HL-60/S4 treated with retinoic acid at 250 ng/mL for 4 days and 3 days (cell line): ENCODE measurements at regions not wholly inside any gene's neighbourhood (a gene's known extent, or its start where the extent isn't known, plus 50 kb on each side); places are given as distances from the start of the nearest gene placed in this dataset.

ENCODE experiments used
- in situ Hi-C: fragments of 300-500 bp; cut with MboI; formaldehyde crosslinking; loops from 2 replicates; pipeline ENCODE4 v1.7.0; 2022; ENCODE audit warnings: low sequenced_read_pairs

DNA sequence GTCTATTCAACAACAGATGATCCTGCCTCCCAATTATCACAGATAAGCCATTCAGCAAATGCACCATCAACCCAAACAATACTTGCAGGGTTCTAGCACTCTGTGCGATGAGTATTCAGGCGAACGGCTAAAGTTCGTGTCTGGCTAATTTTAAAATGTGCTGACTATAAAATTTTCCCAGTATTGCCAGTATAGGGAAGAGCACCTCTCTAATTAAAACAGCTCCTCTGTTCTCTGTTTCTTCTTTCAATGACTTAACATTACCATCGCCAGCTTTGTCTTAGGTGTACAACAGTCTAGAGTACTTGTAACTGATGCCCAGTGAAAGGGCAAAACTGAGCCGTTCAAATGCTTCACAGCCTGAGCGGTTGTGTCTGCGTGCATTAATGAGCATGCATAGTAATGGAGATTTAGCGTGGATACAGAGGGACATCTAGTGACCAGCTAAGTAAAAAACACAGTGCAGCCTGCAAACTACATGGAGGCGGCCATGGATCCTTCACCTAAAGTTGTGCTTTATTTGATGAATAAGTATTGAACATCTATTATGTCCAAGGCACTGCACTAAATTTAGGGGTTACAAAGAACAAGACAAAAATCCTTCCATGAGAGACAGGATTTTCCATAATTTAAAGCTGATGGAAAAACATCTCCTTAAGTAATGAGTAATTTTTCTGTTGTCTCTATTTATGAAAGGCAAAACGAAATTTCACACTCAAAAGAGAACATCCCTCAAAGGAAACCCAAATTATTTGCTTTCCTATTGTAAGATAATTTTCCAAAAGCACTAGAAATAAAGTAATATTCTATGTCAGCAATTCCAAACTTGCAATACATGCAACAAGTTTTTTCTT lies 120.0 kb downstream of the SETD4 start:
- in situ Hi-C loops: loop anchor here (25.0 kb wide), 1 partner anchor 1053 kb away; no protein-coding TSS in a partner anchor

DNA sequence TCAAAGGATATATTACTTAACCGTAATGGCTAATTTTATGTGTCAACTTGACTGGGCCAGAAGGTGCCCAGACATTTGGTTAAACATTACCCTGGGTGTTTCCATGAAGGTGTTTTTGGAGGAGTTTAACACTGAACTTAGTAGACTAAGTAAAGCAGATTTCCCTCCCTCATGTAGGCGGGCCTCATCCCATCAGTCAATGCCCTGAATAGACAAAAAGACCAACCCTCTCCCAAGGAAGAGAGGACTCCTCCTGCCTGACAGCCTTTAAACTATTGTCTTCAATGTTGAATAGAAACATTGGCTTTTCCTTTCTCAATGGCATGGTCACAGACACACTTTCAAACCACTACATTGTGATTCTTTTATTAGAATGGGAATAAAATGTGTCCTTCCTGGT lies 121.9 kb downstream of the SETD4 start:
- in situ Hi-C loops: loop anchor here (25.0 kb wide), 1 partner anchor 1051 kb away; no protein-coding TSS in a partner anchor

DNA sequence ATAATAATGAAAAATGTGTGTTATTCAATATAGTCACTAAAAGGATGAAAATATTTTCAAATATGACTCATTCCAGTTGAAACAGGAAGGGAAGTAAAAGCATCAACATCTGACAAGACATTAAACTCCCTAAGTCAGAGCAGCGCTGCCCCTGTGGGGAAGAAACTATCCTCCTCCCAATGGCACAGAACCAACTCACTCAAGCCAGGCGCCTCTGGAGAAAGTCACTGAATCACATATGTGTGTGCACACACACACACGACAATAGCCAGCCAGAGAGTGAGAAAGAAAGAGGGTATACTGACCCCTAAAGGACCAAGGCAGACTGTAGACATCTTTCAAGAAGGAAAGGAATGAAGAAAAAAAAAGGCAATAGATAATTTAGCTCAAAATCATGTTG lies 126.9 kb downstream of the SETD4 start:
- in situ Hi-C loops: loop anchor here (25.0 kb wide), 1 partner anchor 1046 kb away; no protein-coding TSS in a partner anchor

DNA sequence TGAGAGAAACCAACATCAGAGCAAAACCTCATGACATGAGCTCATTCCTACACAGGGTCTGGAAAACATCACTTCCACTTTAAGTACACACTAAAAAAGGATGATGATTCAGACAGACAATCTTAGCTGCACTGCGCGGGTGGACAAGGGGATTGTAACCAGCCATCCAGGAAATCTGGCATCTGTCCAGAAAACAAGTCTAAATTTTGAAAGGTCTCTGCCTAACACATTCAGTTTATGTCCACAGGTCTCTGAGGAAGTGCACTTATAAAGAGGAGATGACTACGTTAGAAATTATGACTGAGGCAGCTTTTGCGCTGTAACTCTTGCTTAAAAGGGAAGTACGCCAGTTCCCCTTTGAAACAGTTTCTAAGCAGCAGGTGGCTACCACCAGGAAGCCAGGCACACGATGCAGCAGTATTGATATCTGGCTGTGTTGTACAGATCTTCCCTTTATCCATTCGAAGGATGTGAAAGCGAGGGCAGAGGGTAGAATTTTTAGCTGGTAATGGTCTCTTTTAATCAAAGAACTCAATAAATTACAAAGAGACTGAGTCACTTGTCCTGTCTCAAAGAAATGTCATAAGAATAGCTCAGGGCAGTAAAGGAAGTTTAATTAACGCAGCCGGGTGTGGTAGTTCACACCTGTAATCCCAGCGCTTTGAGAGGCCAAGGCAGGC lies 128.0 kb downstream of the SETD4 start:
- in situ Hi-C loops: loop anchor here (25.0 kb wide), 1 partner anchor 1045 kb away; no protein-coding TSS in a partner anchor

DNA sequence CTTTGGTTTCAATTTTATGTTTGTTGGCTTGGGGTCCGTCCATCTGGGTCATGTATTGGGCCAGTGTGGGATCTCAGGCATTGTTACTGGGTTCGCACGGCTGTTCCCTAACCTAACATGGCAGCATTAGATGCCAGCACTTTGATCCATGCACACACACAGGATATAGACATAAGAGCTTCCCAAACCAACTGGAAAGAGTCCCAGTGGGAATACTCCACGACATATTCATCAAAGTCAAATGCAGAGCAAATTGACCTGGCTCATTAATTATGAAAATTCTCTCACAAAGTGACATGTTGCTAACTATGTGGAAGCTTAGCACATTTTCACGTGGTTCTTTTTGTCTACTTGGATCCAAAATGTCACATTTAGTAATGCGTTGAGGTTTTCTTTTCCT lies 130.4 kb downstream of the SETD4 start:
- in situ Hi-C loops: loop anchor here (25.0 kb wide), 1 partner anchor 1043 kb away; no protein-coding TSS in a partner anchor

DNA sequence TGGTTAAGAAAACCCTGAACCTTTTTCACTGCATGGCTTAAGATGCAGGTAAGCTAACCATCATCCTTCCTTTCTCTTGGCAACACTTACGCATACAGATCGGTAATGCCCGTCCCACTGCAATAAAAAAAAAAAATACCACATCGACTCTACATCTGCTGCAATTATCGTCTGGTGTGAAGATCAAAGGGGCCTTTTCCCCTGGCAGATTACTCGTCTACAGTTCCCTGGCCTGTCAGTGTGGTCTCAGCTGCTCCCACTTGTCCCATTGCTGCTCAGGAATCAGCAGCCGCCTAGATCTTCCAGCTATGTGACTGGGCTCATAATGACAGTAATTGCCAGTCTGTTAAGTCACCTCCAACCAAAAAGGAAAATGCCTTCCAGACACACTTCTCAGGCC lies 133.1 kb downstream of the SETD4 start:
- in situ Hi-C loops: loop anchor here (25.0 kb wide), 1 partner anchor 1040 kb away; no protein-coding TSS in a partner anchor

DNA sequence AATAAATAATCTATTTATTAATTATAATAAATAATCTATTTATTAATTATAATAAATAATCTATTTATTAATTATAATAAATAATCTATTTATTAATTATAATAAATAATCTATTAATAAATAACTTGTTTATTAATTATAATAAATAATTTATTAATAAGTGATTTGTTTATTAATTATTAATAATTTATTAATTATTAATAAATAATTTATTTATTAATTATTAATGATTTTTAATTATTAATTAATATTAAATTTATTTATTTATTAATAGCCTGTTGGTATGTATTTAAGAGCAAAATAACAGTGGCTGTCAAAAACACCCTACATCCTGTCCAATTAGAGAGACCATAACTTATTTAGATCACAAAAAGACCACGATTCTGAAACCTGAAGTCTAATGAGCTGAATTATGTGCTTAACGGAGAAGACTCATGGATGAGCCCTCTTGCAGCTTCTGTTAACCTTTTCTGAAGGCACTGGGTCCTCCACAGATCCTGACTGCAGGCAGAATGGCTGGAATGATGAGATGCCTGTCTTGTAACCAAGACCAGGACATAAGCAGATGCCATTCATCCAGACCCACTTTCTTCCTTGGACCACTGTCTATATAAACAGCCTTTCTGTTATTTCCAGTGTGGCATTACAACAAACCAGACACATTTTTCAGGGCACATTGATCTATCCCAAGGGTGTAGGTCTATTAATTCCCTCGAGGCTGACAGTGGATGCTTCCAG lies 134.2 kb downstream of the SETD4 start:
- in situ Hi-C loops: loop anchor here (25.0 kb wide), 1 partner anchor 1039 kb away; no protein-coding TSS in a partner anchor

DNA sequence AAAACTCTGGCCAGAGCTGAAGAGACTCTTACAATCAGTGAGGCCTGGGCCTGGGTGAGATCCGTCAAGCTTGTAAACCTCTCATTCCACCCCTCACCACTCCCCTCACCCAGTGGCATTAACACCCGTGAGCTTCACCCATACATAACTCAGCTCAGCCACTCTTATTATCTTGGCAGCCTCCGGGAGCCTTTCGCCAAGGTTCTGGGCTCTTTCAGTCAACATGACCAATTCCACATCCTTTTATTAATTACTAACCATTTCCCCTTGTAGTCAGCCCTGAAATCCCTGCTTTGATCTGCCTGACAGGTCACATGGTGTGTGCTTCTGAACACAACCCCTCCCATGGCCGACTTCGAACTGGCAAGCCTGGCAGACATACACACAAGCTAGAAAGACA lies 134.8 kb downstream of the SETD4 start:
- in situ Hi-C loops: loop anchor here (25.0 kb wide), 1 partner anchor 1038 kb away; no protein-coding TSS in a partner anchor

DNA sequence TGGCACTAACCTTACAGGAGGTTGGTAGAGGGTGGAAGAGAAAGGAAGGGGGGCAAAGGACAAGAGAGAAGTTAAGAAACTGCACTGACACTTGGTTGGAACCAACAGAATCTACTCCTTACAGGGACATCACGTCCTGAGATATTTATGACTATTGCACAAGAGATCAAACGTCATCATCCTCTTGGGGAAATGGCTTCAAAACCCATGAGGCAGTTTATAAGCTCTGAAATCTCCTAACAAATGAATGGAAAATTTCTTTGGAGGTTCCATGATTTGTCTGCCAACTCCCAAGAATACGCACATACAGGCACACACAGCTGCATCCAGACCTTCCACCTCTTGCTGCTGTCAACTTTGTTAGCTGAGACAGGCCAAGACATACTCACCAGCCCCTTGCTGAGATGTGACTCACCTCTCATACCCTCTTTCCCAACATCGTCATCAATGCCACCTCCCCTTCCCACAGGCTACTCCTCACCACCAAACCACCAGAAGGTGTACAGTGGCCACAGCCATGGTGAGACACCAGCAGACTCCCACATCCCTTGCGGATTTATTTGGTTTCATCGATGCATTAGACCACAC lies 135.5 kb downstream of the SETD4 start:
- in situ Hi-C loops: loop anchor here (25.0 kb wide), 1 partner anchor 1038 kb away; no protein-coding TSS in a partner anchor

DNA sequence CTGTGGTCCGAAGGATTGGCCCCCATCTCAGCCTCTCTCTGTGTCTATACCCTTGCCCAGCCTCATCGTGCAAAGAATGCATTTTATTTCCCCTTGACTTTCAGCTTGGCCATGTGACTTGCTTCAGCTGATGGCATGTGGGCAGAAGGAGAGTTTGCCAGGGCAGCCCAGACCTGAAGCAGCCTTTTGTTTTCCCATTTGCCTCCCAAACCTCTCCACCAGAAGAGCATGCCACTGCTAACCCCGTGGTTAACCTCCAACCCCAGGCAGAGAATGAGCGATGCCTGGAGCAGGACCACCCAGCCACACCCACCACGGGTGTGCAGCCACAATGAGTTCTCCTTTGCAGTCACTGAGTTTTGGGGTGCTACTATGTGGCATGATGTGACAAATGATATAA lies 136.4 kb downstream of the SETD4 start:
- in situ Hi-C loops: no loop called here

DNA sequence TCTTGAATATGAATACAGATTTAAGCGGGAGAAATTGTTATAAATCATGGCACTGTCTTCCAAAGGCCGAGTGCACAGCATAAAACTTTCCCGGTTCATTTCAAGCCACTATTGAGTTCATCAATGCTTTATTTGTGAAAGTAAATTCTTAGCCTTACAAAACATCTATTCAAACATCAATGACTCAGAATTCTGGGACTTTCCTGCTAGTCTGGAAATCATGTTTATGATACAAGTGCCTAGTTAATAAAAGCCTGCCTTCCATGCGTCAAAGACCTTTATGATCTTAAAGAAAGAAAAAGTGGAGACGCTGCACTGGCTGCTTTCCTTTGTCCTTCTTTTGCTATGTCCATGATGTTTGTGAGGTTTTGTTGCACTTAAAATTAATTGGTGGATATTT lies 137.7 kb downstream of the SETD4 start:
- in situ Hi-C loops: no loop called here

DNA sequence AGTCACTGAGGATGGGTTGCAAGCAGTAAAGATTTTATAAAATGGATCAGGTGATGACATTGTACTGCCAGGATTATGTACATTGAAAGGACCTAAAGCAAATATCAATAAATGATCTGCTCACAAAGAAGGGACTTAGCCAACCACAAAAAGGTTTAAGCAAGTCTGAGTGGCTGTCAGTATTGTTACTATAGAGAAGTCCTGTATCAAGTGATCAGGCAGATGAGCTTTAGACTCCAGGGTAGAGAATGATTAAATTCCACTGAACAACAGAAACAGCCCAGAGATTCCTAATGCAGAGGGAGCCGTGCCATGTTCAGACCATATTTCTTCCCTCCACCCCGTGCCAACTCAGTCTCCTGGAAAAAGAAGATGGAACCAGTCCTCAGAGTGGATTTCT lies 138.9 kb downstream of the SETD4 start:
- in situ Hi-C loops: no loop called here

DNA sequence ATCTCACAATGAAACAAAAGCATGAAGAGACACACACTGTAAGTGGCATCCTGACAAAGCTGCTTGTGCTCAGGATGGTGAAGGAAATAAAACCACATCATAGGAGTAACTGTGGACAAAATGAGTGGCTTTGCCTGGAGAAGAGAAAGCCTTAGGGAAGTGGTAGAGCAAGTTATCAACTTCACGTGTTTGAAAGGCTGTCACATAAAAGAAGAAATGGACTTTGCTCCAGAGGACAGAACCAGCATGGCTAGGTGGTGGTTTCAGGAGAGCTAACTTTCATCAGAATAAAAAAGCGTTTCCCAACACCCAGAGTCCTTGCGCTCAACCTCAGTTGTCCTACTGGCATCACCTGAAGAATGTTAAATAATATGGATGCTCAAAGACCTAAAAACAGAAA lies 139.9 kb downstream of the SETD4 start:
- in situ Hi-C loops: no loop called here

DNA sequence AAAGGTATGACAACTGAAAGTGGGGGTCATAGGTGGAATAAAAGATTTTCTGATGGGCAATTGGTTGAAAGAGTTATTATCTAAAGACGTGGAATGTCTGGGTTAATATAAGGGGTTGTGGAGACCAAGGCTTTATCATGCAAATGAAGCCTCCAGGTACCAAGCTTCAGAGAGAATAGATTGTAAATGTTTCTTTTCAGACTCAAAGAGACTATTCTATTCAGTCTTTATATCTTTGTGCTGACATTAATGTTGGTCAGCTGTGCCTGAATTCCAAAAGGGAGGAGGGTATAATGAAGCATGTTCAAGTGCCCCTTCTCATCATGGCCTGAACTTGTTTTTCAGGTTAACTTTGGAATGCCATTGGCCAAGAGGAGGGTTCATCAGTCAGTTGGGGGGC lies 145.3 kb downstream of the SETD4 start:
- in situ Hi-C loops: no loop called here

DNA sequence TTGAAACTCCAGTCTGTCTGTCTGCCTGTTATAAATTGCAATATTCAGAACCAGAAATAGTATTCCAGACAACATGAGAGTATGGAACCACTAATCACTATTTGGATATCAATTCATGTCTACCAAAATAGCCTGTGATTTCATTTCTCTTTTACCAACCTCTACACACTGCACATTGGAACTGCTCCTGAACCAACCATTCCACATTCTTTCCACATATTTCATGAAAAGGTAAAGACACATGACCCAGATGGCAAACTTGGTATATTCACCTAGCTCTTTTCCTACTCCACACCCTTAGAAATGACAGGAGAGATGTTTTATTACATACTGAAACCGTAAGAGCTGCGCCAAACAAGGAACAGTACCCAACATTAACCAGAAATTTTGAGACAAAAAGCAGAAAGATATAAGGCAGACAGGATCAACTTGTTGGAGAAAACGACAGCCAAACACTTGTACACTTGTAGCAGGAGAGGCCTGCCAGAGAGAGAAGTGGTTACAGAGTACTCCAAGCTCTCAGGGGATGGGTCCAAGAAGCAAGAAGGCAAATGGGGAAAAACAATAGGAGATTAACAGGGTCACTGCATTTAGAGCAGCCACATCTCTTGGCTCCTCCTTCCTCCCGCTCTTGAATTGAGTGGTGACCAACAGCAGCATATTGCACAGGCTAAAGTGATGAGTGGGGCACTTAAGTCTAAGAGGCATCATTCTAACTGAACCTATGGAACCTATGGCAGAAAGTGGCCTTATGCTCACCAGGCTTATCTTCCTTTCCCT lies 148.7 kb downstream of the SETD4 start:
- in situ Hi-C loops: no loop called here

DNA sequence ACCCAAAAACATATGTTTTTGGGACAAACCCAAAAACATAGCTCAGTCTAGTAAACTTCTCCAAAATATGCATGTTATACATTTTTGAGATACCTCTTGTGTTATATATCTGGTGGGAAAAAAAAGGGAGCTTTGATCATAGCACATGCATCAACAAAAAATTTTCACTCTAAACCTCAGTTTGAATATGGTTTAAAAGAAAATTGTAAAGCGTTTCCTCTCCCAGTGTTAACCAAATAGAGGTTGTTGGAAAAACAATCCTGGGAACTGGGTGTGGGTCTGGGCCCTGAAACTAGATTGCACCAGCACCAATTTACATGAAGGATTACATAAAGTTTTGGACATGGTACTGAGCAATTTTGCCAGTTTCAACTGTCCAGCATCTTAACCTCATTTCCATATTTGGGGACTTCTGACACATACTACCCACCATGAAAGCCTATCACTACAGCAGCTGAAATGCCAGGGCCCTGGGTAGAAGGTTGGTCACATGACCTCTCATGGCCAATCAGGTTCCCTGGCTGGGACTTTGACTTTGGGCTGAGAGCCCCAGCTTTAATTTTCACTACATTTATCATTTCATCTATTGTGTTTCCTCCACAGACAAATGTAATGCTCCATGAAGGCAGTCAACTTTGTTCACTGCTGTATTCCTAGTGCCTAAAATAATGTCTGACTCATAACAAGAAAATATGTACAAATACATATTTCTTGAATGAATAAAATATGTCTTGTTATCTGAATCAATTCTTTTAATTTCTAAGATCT lies 150.7 kb downstream of the SETD4 start:
- in situ Hi-C loops: no loop called here

DNA sequence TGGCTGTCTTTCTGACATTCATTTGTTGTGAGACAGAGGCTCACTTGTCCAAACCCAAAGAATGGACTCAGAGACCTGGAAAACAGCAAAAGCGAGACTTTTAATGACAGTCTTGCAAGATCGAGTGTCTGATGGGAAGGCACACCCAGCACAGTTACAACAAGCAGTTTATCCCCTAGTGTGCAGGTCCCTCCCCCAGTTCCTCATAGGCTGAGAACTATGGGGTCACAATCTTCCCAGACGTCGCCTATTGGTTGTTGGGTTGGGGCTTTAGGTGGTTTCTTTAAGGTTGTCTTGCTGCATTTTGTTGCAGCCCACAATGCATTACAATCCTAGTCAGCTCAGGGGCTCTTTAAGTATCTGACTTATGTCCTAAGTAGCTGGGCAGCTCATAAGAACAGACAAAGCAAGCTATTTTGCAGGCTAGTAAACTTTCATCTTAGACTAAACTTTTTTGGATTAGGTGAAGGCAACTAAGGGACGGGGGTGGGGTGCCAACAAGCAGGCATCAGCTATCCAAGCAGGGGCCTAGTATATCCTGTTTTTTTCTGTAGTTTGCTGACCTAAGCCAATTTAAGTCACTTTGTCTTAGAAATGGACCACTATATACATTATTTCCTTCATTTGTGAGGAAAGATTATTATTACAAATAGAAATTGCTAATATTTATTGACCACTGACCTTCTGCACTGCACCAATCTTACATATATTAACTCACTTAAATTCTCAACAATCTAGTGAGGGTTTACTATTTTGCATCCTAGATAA lies 151.8 kb downstream of the SETD4 start:
- in situ Hi-C loops: no loop called here

DNA sequence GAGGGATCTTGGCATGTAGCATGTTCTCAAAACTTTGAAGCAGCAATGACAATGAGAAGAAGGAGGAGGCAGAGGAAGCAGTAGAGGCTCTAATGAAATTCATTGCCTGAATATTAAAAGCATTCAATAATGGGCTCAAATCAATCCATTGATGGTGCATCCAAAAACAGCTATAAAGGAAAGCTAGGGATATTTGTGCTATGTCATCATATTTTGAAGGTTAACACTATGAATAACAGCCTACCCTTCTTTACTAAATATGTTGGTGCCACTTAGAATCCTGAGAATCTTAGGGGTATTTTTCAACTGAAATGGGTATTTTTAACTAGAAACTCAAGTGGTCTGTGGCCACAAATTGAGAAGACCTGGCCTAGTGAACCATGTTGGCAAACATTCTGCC lies 153.7 kb downstream of the SETD4 start:
- in situ Hi-C loops: no loop called here
